Neural progenitor cell (in vitro differentiated cells): ENCODE measurements at regions not wholly inside any gene's neighbourhood (a gene's known extent, or its start where the extent isn't known, plus 50 kb on each side); places are given as distances from the start of the nearest gene placed in this dataset.

Experiments used
- DNase-seq: peaks from one replicate; pipeline ENCODE4 v3.0.0-alpha.2; 2016; ENCODE audit warnings: low spot score
- H2AFZ ChIP-seq: fragments of 200-600 bp; sonication (generic); replicated peaks from 2 replicates; pipeline ENCODE4 v1.6.1; 2016; ENCODE audit warnings: antibody characterized with exemption
- H3F3A ChIP-seq: fragments of 200-600 bp; sonication (generic); 2 replicates; pipeline ENCODE4 v1.6.1; 2016; ENCODE audit warnings: antibody characterized with exemption, low read depth
- H3K27ac ChIP-seq: fragments of 200-600 bp; sonication (generic); 2 replicates; pipeline ENCODE4 v1.5.1; 2016; ENCODE audit warnings: mild to moderate bottlenecking
- H3K27me3 ChIP-seq: fragments of 200-600 bp; sonication (generic); 2 replicates; pipeline ENCODE4 v1.6.1; 2016; ENCODE audit warnings: mild to moderate bottlenecking, moderate library complexity
- H3K36me3 ChIP-seq: fragments of 200-600 bp; sonication (generic); 2 replicates; pipeline ENCODE4 v1.5.1; 2016
- H3K4me1 ChIP-seq: fragments of 200-600 bp; sonication (generic); 2 replicates; pipeline ENCODE4 v1.6.1; 2016; ENCODE audit warnings: mixed run types
- H3K4me2 ChIP-seq: fragments of 200-600 bp; sonication (generic); 2 replicates; pipeline ENCODE4 v1.6.1; 2016
- H3K4me3 ChIP-seq: fragments of 200-600 bp; sonication (generic); 2 replicates; pipeline ENCODE4 v1.5.1; 2016
- H3K79me2 ChIP-seq: fragments of 200-600 bp; sonication (generic); 2 replicates; pipeline ENCODE4 v1.6.1; 2016; ENCODE audit warnings: low read depth
- H3K9ac ChIP-seq: fragments of 200-600 bp; sonication (generic); 2 replicates; pipeline ENCODE4 v1.6.1; 2016
- H3K9me3 ChIP-seq: fragments of 200-600 bp; sonication (generic); 2 replicates; pipeline ENCODE4 v1.5.1; 2016; ENCODE audit warnings: low read depth
- H4K20me1 ChIP-seq: fragments of 200-600 bp; sonication (generic); 2 replicates; pipeline ENCODE4 v1.6.1; 2016; ENCODE audit warnings: low read depth
- H3K27ac Mint-ChIP-seq: 3 replicates; pipeline ENCODE4 v1.8.0; 2021; ENCODE audit warnings: mixed read lengths
- H3K27me3 Mint-ChIP-seq: 2 replicates; pipeline ENCODE4 v1.8.0; 2022; ENCODE audit warnings: low read depth, mild to moderate bottlenecking, inconsistent platforms, moderate library complexity, mixed read lengths; ENCODE audit not compliant: insufficient read depth
- H3K36me3 Mint-ChIP-seq: 3 replicates; pipeline ENCODE4 v1.8.0; 2021; ENCODE audit warnings: mixed read lengths
- H3K4me1 Mint-ChIP-seq: 3 replicates; pipeline ENCODE4 v1.8.0; 2021; ENCODE audit warnings: mixed read lengths
- H3K4me3 Mint-ChIP-seq: 3 replicates; pipeline ENCODE4 v1.8.0; 2021; ENCODE audit warnings: mild to moderate bottlenecking, moderate library complexity, mixed read lengths
- H3K9me3 Mint-ChIP-seq: 3 replicates; pipeline ENCODE4 v1.8.0; 2020; ENCODE audit warnings: mixed read lengths
- CTCF ChIP-seq: fragments of 200-600 bp; sonication (generic); IDR thresholded peaks from 2 replicates; pipeline ENCODE4 v1.5.1; 2017; ENCODE audit warnings: antibody characterized with exemption, mild to moderate bottlenecking
- EZH2 ChIP-seq: fragments of 200-600 bp; sonication (generic); IDR thresholded peaks from 2 replicates; pipeline ENCODE4 v1.6.1; 2017; ENCODE audit warnings: antibody characterized with exemption, mild to moderate bottlenecking, moderate library complexity
- EZH2phosphoT487 ChIP-seq: fragments of 200-600 bp; sonication (generic); IDR thresholded peaks from 2 replicates; pipeline ENCODE4 v1.6.1; 2017; ENCODE audit warnings: antibody characterized with exemption

GRCh38 chr13:105037110-105037509 lies 1498.4 kb downstream of the EFNB2 start:
- Histone ChIP-seq H3K4me1 (peaks cover 3% of the 10 kb centered on the region), H3K27ac (no peak overlapping the region), H4K20me1 (no peaks in the 10 kb centered on the region), H3K27me3 (no peaks in the 10 kb centered on the region), H3K79me2 (no peaks in the 10 kb centered on the region), H3K9me3 (no peaks in the 10 kb centered on the region), H3F3A (no peaks in the 10 kb centered on the region), H2AFZ (no peak overlapping the region), H3K36me3 (no peaks in the 10 kb centered on the region), H3K4me3 (no peak overlapping the region), H3K4me2 (no peak overlapping the region), H3K9ac (no peak overlapping the region)
- no peak for DNase-seq
- peaks cover 11% of the 10 kb centered on the region for H3K9me3 Mint-ChIP-seq
- H3K36me3 Mint-ChIP-seq: no peaks in the 10 kb centered on the region
- TF ChIP-seq EZH2 (no peak), EZH2phosphoT487 (no peak), CTCF (no peak)
- H3K27me3 Mint-ChIP-seq: no peaks in the 10 kb centered on the region
- H3K27ac Mint-ChIP-seq: no peak overlapping the region
- no peak overlapping the region for H3K4me3 Mint-ChIP-seq
- H3K4me1 Mint-ChIP-seq: peaks cover 3% of the 10 kb centered on the region

DNA sequence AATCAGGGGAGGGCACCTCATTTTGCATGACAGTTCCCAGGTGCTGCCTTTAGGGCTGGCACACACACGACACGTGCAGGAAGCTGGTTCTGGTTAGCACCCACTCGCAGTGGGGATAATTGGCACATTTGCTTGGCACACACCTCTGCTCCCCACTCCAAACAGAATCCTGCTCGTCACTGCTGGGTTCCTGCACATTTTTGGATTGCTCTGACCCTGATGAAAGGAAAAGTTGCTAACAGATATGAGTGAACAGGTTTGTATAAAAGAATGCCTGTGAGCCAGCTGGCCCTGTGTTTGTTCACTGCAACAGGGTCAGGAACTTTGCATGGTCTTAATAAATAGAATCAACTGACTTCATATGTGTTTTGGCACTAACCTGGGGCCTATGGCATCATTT lies 1500.4 kb downstream of the EFNB2 start:
- H3K36me3 ChIP-seq: no peaks in the 10 kb centered on the region
- no peak overlapping the region for H3K27ac ChIP-seq
- H3K9me3 ChIP-seq: no peaks in the 10 kb centered on the region
- H3K9me3 Mint-ChIP-seq: no peaks in the 10 kb centered on the region
- H3K4me1 ChIP-seq: peaks cover 3% of the 10 kb centered on the region
- no peaks in the 10 kb centered on the region for H3F3A ChIP-seq
- no peak overlapping the region for H3K4me2 ChIP-seq
- H3K27me3 ChIP-seq: no peaks in the 10 kb centered on the region
- TF ChIP-seq EZH2: no peak
- no peak for TF ChIP-seq EZH2phosphoT487
- no peak for TF ChIP-seq CTCF
- H3K27ac Mint-ChIP-seq: no peak overlapping the region
- no peaks in the 10 kb centered on the region for H3K36me3 Mint-ChIP-seq
- no peak overlapping the region for H3K4me3 ChIP-seq
- no peak for DNase-seq
- H3K4me1 Mint-ChIP-seq: peaks cover 3% of the 10 kb centered on the region
- H3K4me3 Mint-ChIP-seq: no peak overlapping the region
- H4K20me1 ChIP-seq: no peaks in the 10 kb centered on the region
- no peaks in the 10 kb centered on the region for H3K27me3 Mint-ChIP-seq
- no peaks in the 10 kb centered on the region for H3K79me2 ChIP-seq
- H2AFZ ChIP-seq: no peak overlapping the region
- no peak overlapping the region for H3K9ac ChIP-seq

DNA sequence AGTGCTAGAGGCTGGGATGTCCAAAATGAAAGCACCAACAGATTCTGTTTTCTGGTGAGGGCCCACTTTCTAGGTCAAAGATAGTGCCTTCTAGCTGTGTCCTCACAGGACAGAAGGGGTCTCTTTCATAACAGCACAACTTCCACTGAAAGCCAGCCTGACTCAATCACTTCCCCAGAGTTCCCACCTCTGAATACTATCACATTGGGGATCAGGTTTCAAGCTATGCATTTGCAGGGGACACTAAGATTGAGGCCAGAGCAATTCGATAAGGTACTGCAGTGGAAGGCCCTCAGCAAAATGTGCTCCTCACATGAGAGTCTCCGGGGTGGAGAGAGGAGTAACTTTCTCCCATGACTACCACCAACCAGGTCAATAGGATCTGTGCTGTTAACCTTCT lies 1501.5 kb downstream of the EFNB2 start:
- H3K79me2 ChIP-seq: no peaks in the 10 kb centered on the region
- no peaks in the 10 kb centered on the region for H3F3A ChIP-seq
- peaks cover 3% of the 10 kb centered on the region for H3K4me1 Mint-ChIP-seq
- H3K4me3 Mint-ChIP-seq: no peak overlapping the region
- H3K27me3 ChIP-seq: no peaks in the 10 kb centered on the region
- H3K4me3 ChIP-seq: no peak overlapping the region
- no peak overlapping the region for H3K9ac ChIP-seq
- no peaks in the 10 kb centered on the region for H4K20me1 ChIP-seq
- H3K4me1 ChIP-seq: peaks cover 3% of the 10 kb centered on the region
- H3K27ac ChIP-seq: no peak overlapping the region
- no peaks in the 10 kb centered on the region for H3K27me3 Mint-ChIP-seq
- H3K9me3 ChIP-seq: no peaks in the 10 kb centered on the region
- H3K36me3 ChIP-seq: no peaks in the 10 kb centered on the region
- H2AFZ ChIP-seq: no peak overlapping the region
- no peak overlapping the region for H3K27ac Mint-ChIP-seq
- TF ChIP-seq EZH2phosphoT487: no peak
- no peak for TF ChIP-seq CTCF
- no peaks in the 10 kb centered on the region for H3K9me3 Mint-ChIP-seq
- no peaks in the 10 kb centered on the region for H3K36me3 Mint-ChIP-seq
- H3K4me2 ChIP-seq: no peak overlapping the region
- no peak for DNase-seq

- Mint-ChIP-seq H3K36me3 (no peaks in the 10 kb centered on the region), H3K27ac (no peak overlapping the region), H3K27me3 (no peaks in the 10 kb centered on the region), H3K4me1 (peaks cover 3% of the 10 kb centered on the region), H3K4me3 (no peak overlapping the region), H3K9me3 (no peaks in the 10 kb centered on the region)
- peaks cover 3% of the 10 kb centered on the region for H3K4me1 ChIP-seq
- no peaks in the 10 kb centered on the region for H3K79me2 ChIP-seq
- DNase-seq: no peak
- H4K20me1 ChIP-seq: no peaks in the 10 kb centered on the region
- H3K9me3 ChIP-seq: no peaks in the 10 kb centered on the region
- no peaks in the 10 kb centered on the region for H3F3A ChIP-seq
- H3K4me3 ChIP-seq: no peak overlapping the region
- no peak overlapping the region for H2AFZ ChIP-seq
- TF ChIP-seq EZH2 (no peak), CTCF (no peak), EZH2phosphoT487 (no peak)
- no peaks in the 10 kb centered on the region for H3K27me3 ChIP-seq
- H3K4me2 ChIP-seq: no peak overlapping the region
- no peaks in the 10 kb centered on the region for H3K36me3 ChIP-seq
- H3K9ac ChIP-seq: no peak overlapping the region
- H3K27ac ChIP-seq: no peak overlapping the region
Measured at GRCh38 chr13:105031306-105031705, 1504.2 kb downstream of the EFNB2 start.
